HCT116 (cell line): ENCODE measurements at regions not wholly inside any gene's neighbourhood (a gene's known extent, or its start where the extent isn't known, plus 50 kb on each side); places are given as distances from the start of the nearest gene placed in this dataset.

Source experiments
- ATAC-seq: fragments of 200-7000 bp; cut with Tn5 transposase; 2 replicates; pipeline ENCODE4 v1.9.1; 2020; ENCODE audit warnings: mild to moderate bottlenecking, moderate library complexity
- BruUV-seq: library from RNA; stranded (reverse); fragments of 400-500 nt; replicated peaks from 2 replicates; lab custom pipeline; 2021; lab: Mats Ljungman, UMichigan
- CTCF ChIA-PET: fragments of 300-600 bp; sonication (Branson Sonifier 250); formaldehyde crosslinking; loops from one replicate; lab custom pipeline; 2021; ENCODE audit warnings: antibody characterized with exemption; lab: Charles Lee
- POLR2A ChIA-PET: fragments of 300-600, 350-600 bp; sonication (Branson Sonifier 250); formaldehyde crosslinking; loops from one replicate; lab custom pipeline; 2021; ENCODE audit warnings: antibody characterized with exemption; lab: Charles Lee
- RAD21 ChIA-PET, 2 experiments: fragments of 300-600 bp; sonication (Branson Sonifier 250); formaldehyde crosslinking; loops; one replicate each; lab custom pipeline; 2023; ENCODE audit warnings: low total read pairs in 2 of 2; ENCODE audit not compliant: uncharacterized antibody in 2 of 2, unreplicated experiment in 2 of 2, low non-redundant PET in 1 of 2; lab: Charles Lee
- DNase-seq: peaks from one replicate; pipeline ENCODE4 v3.0.0-alpha.2; 2010; ENCODE audit warnings: low read depth, low spot score
- H2AFZ ChIP-seq: fragments of 200-600 bp; shearing (Covaris generic), sonication (generic); 2 replicates; pipeline ENCODE4 v1.6.1; 2017; ENCODE audit warnings: low read depth, mixed run types, mixed read lengths, antibody characterized with exemption, low read length; ENCODE audit not compliant: poor library complexity, severe bottlenecking
- H3K27ac ChIP-seq: 2 replicates; pipeline ENCODE4 v1.5.1; 2012; ENCODE audit warnings: low read depth, low read length
- H3K27me3 ChIP-seq: fragments of 200-600 bp; sonication (generic); 2 replicates; pipeline ENCODE4 v1.6.1; 2016; ENCODE audit warnings: mixed run types, low read length, mixed read lengths; ENCODE audit not compliant: insufficient read depth
- H3K36me3 ChIP-seq, 2 experiments: fragments of 200-500 bp in 1 of 2; fragments of 200-600 bp in 1 of 2; sonication (Bioruptor generic) in 1 of 2; sonication (generic) in 1 of 2; 2 replicates each; pipeline versions ENCODE4 v1.5.1 to v1.6.1; 2014 to 2016; ENCODE audit warnings: low read length in 2 of 2, inconsistent platforms in 1 of 2, mixed read lengths in 1 of 2, mixed run types in 1 of 2; ENCODE audit not compliant: insufficient read depth in 2 of 2, control insufficient read depth in 1 of 2
- H3K4me1 ChIP-seq, 2 experiments: fragments of 200-600 bp in 1 of 2; sonication (generic) in 1 of 2; 2 replicates each; pipeline versions ENCODE4 v1.5.1 to v1.6.1; 2012 to 2017; ENCODE audit warnings: low read length in 2 of 2, inconsistent platforms in 1 of 2, mild to moderate bottlenecking in 1 of 2, mixed read lengths in 1 of 2, mixed run types in 1 of 2, moderate library complexity in 1 of 2; ENCODE audit not compliant: insufficient read depth in 2 of 2, control insufficient read depth in 1 of 2
- H3K4me2 ChIP-seq: fragments of 200-600 bp; sonication (generic); 2 replicates; pipeline ENCODE4 v1.6.1; 2017; ENCODE audit warnings: mixed run types, low read length, mixed read lengths
- H3K4me3 ChIP-seq, 2 experiments: fragments of 200-600 bp in 1 of 2; sonication (generic) in 1 of 2; replicated peaks in 1 of 2; 2 replicates each; pipeline ENCODE4 v1.5.1; 2011 to 2016; ENCODE audit warnings: low read length in 2 of 2, control low read depth in 1 of 2, low read depth in 1 of 2, mild to moderate bottlenecking in 1 of 2, mixed read lengths in 1 of 2, mixed run types in 1 of 2
- H3K79me2 ChIP-seq: fragments of 200-600 bp; sonication (generic); 2 replicates; pipeline ENCODE4 v1.6.1; 2017; ENCODE audit warnings: mild to moderate bottlenecking, mixed run types, low read length, moderate library complexity, mixed read lengths; ENCODE audit not compliant: insufficient read depth
- H3K9ac ChIP-seq: fragments of 200-600 bp; sonication (generic); 2 replicates; pipeline ENCODE4 v1.6.1; 2016; ENCODE audit warnings: low read length, mixed read lengths
- H3K9me2 ChIP-seq: fragments of 200-600 bp; sonication (generic), shearing (Covaris generic); 2 replicates; pipeline ENCODE4 v1.6.1; 2017; ENCODE audit warnings: mixed run types, mild to moderate bottlenecking, moderate library complexity; ENCODE audit not compliant: insufficient read depth
- H3K9me3 ChIP-seq, 2 experiments: fragments of 200-500 bp in 1 of 2; fragments of 200-600 bp in 1 of 2; sonication (Bioruptor generic) in 1 of 2; sonication (generic) in 1 of 2; 2 replicates each; pipeline ENCODE4 v1.6.1; 2014 to 2017; ENCODE audit warnings: low read length in 2 of 2, mixed read lengths in 2 of 2, inconsistent platforms in 1 of 2, low read depth in 1 of 2, mild to moderate bottlenecking in 1 of 2, mixed run types in 1 of 2, moderate library complexity in 1 of 2; ENCODE audit not compliant: control insufficient read depth in 1 of 2, insufficient read depth in 1 of 2
- H4K20me1 ChIP-seq: fragments of 200-600 bp; sonication (generic), shearing (Covaris generic); 2 replicates; pipeline ENCODE4 v1.6.1; 2017; ENCODE audit warnings: mixed run types, mild to moderate bottlenecking, moderate library complexity; ENCODE audit not compliant: insufficient read depth
- ELF1 ChIP-seq: IDR thresholded peaks from 2 replicates; pipeline ENCODE4 v1.6.1; 2012; ENCODE audit warnings: low read depth, borderline replicate concordance
- EZH2 ChIP-seq: fragments of 200-600 bp; sonication (generic); IDR thresholded peaks from 2 replicates; pipeline ENCODE4 v1.6.1; 2017; ENCODE audit warnings: antibody characterized with exemption, mixed run types
- JUND ChIP-seq: IDR thresholded peaks from 2 replicates; pipeline ENCODE4 v1.6.1; 2012
- POLR2A ChIP-seq: IDR thresholded peaks from 2 replicates; pipeline ENCODE4 v1.7.0; 2011; ENCODE audit warnings: borderline replicate concordance; ENCODE audit not compliant: insufficient read depth, insufficient read length; ENCODE audit errors: extremely low read depth
- POLR2AphosphoS5 ChIP-seq: IDR thresholded peaks from 2 replicates; pipeline ENCODE4 v1.6.1; 2011; ENCODE audit warnings: mild to moderate bottlenecking, low read depth, low read length, moderate library complexity
- RAD21 ChIP-seq: IDR thresholded peaks from 2 replicates; pipeline ENCODE4 v1.6.1; 2012; ENCODE audit warnings: low read depth, mild to moderate bottlenecking
- SIN3A ChIP-seq: IDR thresholded peaks from 2 replicates; pipeline ENCODE4 v1.6.1; 2012; ENCODE audit warnings: low read depth
- SP1 ChIP-seq: IDR thresholded peaks from 2 replicates; pipeline ENCODE4 v1.6.1; 2012; ENCODE audit warnings: low read depth
- SRF ChIP-seq: IDR thresholded peaks from 2 replicates; pipeline ENCODE4 v1.6.1; 2012; ENCODE audit warnings: low read depth
- ZFX ChIP-seq: fragments of 450-650 bp; IDR thresholded peaks from 2 replicates; pipeline ENCODE4 v1.6.1; 2017
- intact Hi-C: fragments of 100-400 bp; cut with micrococcal nuclease; formaldehyde crosslinking; loops from 2 replicates; pipeline ENCODE4 v1.10.0; 2022
- TF ChIP-seq, protein P1 (sequence below): IDR thresholded peaks from 2 replicates; pipeline ENCODE4 v1.6.1; 2012; ENCODE audit warnings: low read depth
- TF ChIP-seq, protein P2 (sequence below): IDR thresholded peaks from 2 replicates; pipeline ENCODE4 v1.6.1; 2012

DNA sequence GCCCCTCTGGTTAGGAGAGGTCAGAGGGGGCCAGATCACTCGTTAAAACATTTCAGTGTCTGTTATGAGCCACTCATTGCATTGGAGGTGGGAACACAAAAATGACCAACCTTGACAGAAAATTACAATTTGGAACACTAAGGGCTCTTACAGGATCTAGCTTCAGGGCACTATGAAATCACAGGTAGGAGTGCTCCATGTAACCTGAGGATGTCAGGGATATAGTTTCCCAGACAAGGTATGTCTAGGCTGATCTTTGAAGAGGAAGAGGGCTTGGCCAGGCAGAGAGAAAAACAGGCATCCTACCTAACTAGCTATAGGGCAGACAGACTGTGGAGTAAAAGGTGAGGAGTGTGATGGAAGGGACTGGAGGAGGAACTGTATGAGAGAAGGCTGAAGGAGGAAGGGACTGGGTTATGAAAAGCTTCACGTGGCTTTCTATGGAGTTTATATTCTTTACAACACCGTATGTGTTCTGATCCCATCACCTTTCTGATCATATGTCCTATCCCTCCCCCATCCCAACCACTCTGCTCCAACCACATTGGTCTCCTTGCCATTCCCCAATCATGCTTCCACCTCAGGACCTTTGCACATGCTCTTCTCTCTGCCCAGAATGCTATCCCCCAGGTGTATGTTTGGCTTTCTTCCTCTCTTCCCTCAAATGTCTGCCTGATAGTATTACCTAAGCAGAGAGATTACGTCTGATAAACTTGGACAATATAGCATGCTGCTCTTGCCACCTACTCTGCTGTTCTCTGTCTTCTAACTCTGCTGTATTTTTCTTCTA is 88.2 kb downstream of the CCR1 start:
- no peak for TF ChIP-seq ZFX
- TF ChIP-seq, protein P1, sequence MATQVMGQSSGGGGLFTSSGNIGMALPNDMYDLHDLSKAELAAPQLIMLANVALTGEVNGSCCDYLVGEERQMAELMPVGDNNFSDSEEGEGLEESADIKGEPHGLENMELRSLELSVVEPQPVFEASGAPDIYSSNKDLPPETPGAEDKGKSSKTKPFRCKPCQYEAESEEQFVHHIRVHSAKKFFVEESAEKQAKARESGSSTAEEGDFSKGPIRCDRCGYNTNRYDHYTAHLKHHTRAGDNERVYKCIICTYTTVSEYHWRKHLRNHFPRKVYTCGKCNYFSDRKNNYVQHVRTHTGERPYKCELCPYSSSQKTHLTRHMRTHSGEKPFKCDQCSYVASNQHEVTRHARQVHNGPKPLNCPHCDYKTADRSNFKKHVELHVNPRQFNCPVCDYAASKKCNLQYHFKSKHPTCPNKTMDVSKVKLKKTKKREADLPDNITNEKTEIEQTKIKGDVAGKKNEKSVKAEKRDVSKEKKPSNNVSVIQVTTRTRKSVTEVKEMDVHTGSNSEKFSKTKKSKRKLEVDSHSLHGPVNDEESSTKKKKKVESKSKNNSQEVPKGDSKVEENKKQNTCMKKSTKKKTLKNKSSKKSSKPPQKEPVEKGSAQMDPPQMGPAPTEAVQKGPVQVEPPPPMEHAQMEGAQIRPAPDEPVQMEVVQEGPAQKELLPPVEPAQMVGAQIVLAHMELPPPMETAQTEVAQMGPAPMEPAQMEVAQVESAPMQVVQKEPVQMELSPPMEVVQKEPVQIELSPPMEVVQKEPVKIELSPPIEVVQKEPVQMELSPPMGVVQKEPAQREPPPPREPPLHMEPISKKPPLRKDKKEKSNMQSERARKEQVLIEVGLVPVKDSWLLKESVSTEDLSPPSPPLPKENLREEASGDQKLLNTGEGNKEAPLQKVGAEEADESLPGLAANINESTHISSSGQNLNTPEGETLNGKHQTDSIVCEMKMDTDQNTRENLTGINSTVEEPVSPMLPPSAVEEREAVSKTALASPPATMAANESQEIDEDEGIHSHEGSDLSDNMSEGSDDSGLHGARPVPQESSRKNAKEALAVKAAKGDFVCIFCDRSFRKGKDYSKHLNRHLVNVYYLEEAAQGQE = no peak
- no peak for TF ChIP-seq JUND
- TF ChIP-seq POLR2AphosphoS5 = no peak
- TF ChIP-seq POLR2A = no peak
- TF ChIP-seq SRF = no peak
- TF ChIP-seq EZH2 = no peak
- TF ChIP-seq SIN3A = no peak
- no peak for TF ChIP-seq SP1
- TF ChIP-seq RAD21 = no peak
- no peak for TF ChIP-seq ELF1
- TF ChIP-seq, protein P2, sequence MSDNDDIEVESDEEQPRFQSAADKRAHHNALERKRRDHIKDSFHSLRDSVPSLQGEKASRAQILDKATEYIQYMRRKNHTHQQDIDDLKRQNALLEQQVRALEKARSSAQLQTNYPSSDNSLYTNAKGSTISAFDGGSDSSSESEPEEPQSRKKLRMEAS = no peak

More for the DNA sequence above, 88.2 kb downstream of the CCR1 start:
- DNase-seq (no peak), ATAC-seq (no peak)
- Histone ChIP-seq H3K27me3 (no peaks in the 10 kb centered on the region), H3K4me2 (no peak overlapping the region), H3K4me1 (no peaks in the 10 kb centered on the region), H3K4me3 (no peak overlapping the region), H3K36me3 (no peaks in the 10 kb centered on the region), H3K9me2 (no peaks in the 10 kb centered on the region), H4K20me1 (no peaks in the 10 kb centered on the region), H2AFZ (no peak overlapping the region), H3K27ac (no peak overlapping the region), H3K9ac (no peak overlapping the region), H3K79me2 (no peaks in the 10 kb centered on the region), H3K9me3 (no peaks in the 10 kb centered on the region)
- ChIA-PET CTCF (no interaction called here), POLR2A (no interaction called here), RAD21 (no interaction called here)
- intact Hi-C loops = no loop called here
- no TSS peak for BruUV-seq
